HepG2 (cell line): ENCODE measurements at regions not wholly inside any gene's neighbourhood (a gene's known extent, or its start where the extent isn't known, plus 50 kb on each side); places are given as distances from the start of the nearest gene placed in this dataset.

Experiments
- ATAC-seq: fragments of 200-7000 bp; cut with Tn5 transposase; 3 replicates; pipeline ENCODE4 v1.9.1; 2020; ENCODE audit warnings: mild to moderate bottlenecking, moderate library complexity
- BruUV-seq: library from RNA; stranded (reverse); fragments of 400-500 nt; replicated peaks from 2 replicates; lab custom pipeline; 2021; lab: Mats Ljungman, UMichigan
- CTCF ChIA-PET: fragments of 300-600 bp; formaldehyde crosslinking; extraction: SDS; loops from one replicate; lab custom pipeline; 2021; ENCODE audit warnings: low total read pairs, inconsistent platforms, low intra/inter-chr PET ratio; lab: Yijun Ruan, JAX
- POLR2A ChIA-PET: fragments of 350-600 bp; sonication (Branson Sonifier 250); formaldehyde crosslinking; loops from one replicate; lab custom pipeline; 2020; ENCODE audit warnings: antibody characterized with exemption, inconsistent platforms; lab: Yijun Ruan, JAX
- DNase-seq: peaks from one replicate; pipeline ENCODE4 v3.0.0-alpha.2; 2015; ENCODE audit warnings: low spot score
- FAIRE-seq: peaks from 3 replicates; lab custom pipeline; 2011; peaks lifted over from hg19 to GRCh38; lab: Jason Lieb, UNC
- H2AFZ ChIP-seq: one replicate; pipeline ENCODE4 v1.6.1; 2011; ENCODE audit warnings: low read length, inconsistent platforms
- H3K27ac ChIP-seq: fragments of 300-600 bp; 3 replicates; pipeline ENCODE4 v1.8.0; 2011; ENCODE audit warnings: mixed run types, mild to moderate bottlenecking, mixed read lengths, low read length, inconsistent platforms; ENCODE audit not compliant: insufficient read depth; ENCODE audit errors: extremely low read length
- H3K27me3 ChIP-seq, 2 experiments: fragments of 200-600 bp in 1 of 2; 2 replicates in 1 of 2; 3 replicates in 1 of 2; pipeline versions ENCODE4 v1.6.0 to v1.8.0; 2011; ENCODE audit warnings: low read length in 2 of 2, mild to moderate bottlenecking in 2 of 2, moderate library complexity in 2 of 2, inconsistent platforms in 1 of 2; ENCODE audit not compliant: insufficient read depth in 2 of 2, control insufficient read depth in 1 of 2
- H3K36me3 ChIP-seq, 2 experiments: fragments of 200-600 bp in 1 of 2; replicated peaks in 1 of 2; 2 replicates in 1 of 2; 3 replicates in 1 of 2; pipeline versions ENCODE4 v1.5.1 to v1.8.0; 2011; ENCODE audit warnings: low read length in 2 of 2, inconsistent platforms in 1 of 2; ENCODE audit not compliant: insufficient read depth in 2 of 2, control insufficient read depth in 1 of 2
- H3K4me1 ChIP-seq: 2 replicates; pipeline ENCODE4 v1.5.1; 2012; ENCODE audit warnings: low read length, inconsistent platforms; ENCODE audit not compliant: insufficient read depth
- H3K4me2 ChIP-seq: 2 replicates; pipeline ENCODE4 v1.6.0; 2011; ENCODE audit warnings: low read depth, low read length, inconsistent platforms
- H3K4me3 ChIP-seq, 3 experiments: fragments of 200-600 bp in 1 of 3; sonication (generic), shearing (Covaris generic) in 1 of 3; replicated peaks in 1 of 3; 2 replicates each; pipeline ENCODE4 v1.5.1; 2011 to 2016; ENCODE audit warnings: low read length in 3 of 3, inconsistent platforms in 2 of 3, low read depth in 2 of 3, mild to moderate bottlenecking in 2 of 3, control low read depth in 1 of 3, mixed read lengths in 1 of 3; ENCODE audit not compliant: insufficient read depth in 1 of 3
- H3K79me2 ChIP-seq: one replicate; pipeline ENCODE4 v1.6.1; 2011; ENCODE audit warnings: low read length, inconsistent platforms; ENCODE audit not compliant: insufficient read depth
- H3K9ac ChIP-seq: 2 replicates; pipeline ENCODE4 v1.6.0; 2011; ENCODE audit warnings: mild to moderate bottlenecking, low read depth, low read length, inconsistent platforms; ENCODE audit not compliant: insufficient read depth
- H3K9me3 ChIP-seq: 2 replicates; pipeline ENCODE4 v1.5.1; 2012; ENCODE audit warnings: mild to moderate bottlenecking, low read length
- H4K20me1 ChIP-seq: 2 replicates; pipeline ENCODE4 v1.6.0; 2011; ENCODE audit warnings: inconsistent platforms, mild to moderate bottlenecking, low read length, moderate library complexity; ENCODE audit not compliant: insufficient read depth
- ATF1 ChIP-seq: IDR thresholded peaks from 2 replicates; pipeline ENCODE4 v1.6.1; 2016; ENCODE audit warnings: mild to moderate bottlenecking, control low read depth
- GABPB1 ChIP-seq: IDR thresholded peaks from 2 replicates; pipeline ENCODE4 v1.6.1; 2016; ENCODE audit warnings: mild to moderate bottlenecking, missing genetic modification reagents, moderate library complexity, missing compliant biosample characterization
- KDM6A ChIP-seq: IDR thresholded peaks from 2 replicates; pipeline ENCODE4 v1.6.1; 2016; ENCODE audit warnings: low read depth
- NFIB ChIP-seq: sonication (generic); formaldehyde crosslinking; IDR thresholded peaks from 2 replicates; pipeline ENCODE4 v1.9.0; 2021; ENCODE audit warnings: missing genetic modification reagents, mild to moderate bottlenecking, borderline replicate concordance
- ZNF550 ChIP-seq: sonication (generic); formaldehyde crosslinking; IDR thresholded peaks from 2 replicates; pipeline ENCODE4 v1.4.0; 2020; ENCODE audit warnings: mild to moderate bottlenecking, missing genetic modification reagents, borderline replicate concordance
- WGBS: methylation state at CpG from one replicate; pipeline ENCODE4 v1.1.6; 2017; ENCODE audit warnings: low lambda C conversion rate; 5-methylcytosine and 5-hydroxymethylcytosine counted together
- in situ Hi-C: cut with HindIII; loops from 2 replicates; pipeline ENCODE4 v1.10.0; 2017; ENCODE audit warnings: low pct_unique_long_range_greater_than_20kb; ENCODE audit not compliant: extremely low pct_ligation_motif_present
- intact Hi-C: fragments of 100-400 bp; cut with micrococcal nuclease; formaldehyde crosslinking; loops from one replicate; pipeline ENCODE4 v1.10.0; 2022; ENCODE audit not compliant: unreplicated experiment
- TF ChIP-seq, protein P1 (sequence below): sonication (generic); formaldehyde crosslinking; IDR thresholded peaks from 2 replicates; pipeline ENCODE4 v1.4.0; 2020; ENCODE audit warnings: missing genetic modification reagents
- TF ChIP-seq, protein P2 (sequence below): sonication (generic); formaldehyde crosslinking; IDR thresholded peaks from 2 replicates; pipeline ENCODE4 v1.4.0; 2020; ENCODE audit warnings: missing genetic modification reagents, low read depth, mild to moderate bottlenecking, borderline replicate concordance
- TF ChIP-seq, protein P3 (sequence below): sonication (generic); formaldehyde crosslinking; IDR thresholded peaks from 2 replicates; pipeline ENCODE4 v1.4.0; 2020; ENCODE audit warnings: missing genetic modification reagents

DNA sequence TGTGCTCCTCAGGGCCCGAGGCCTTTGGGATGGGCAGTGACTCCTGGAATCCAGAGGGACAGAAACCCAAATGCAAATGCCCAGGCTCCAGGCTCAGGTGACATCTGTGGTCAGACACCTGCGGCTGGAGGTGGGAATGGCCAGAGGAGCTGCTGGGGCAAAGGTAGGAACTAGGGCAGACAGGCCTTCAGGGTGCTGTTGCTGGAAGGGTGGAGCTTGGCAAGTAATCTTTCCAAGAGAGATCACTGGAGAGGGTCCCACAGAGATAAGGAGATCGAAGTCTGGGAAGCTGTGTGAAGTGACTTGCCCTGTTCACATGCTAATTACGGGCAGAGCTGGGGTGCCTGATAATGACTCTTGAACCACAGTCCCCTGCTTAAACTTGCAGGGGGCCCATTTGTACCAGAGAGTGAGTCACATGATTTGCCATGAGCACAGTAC is 82.4 kb downstream of the ACAA2 start:
- Histone ChIP-seq H3K36me3 (no peaks in the 10 kb centered on the region), H2AFZ (no peak overlapping the region), H3K4me2 (peak overlapping the region; percentile 50), H3K4me1 (peaks cover 46% of the 10 kb centered on the region), H3K9ac (no peak overlapping the region), H3K9me3 (no peaks in the 10 kb centered on the region), H3K27me3 (no peaks in the 10 kb centered on the region), H3K4me3 (peak overlapping the region in 1 of 3 experiments; percentile 12; a peak in 1 of 6 replicates), H3K27ac (no peak overlapping the region), H3K79me2 (no peaks in the 10 kb centered on the region), H4K20me1 (no peaks in the 10 kb centered on the region)
- DNase-seq (no peak), ATAC-seq (peak; percentile 14; the same call in 2 of the 3 replicates), FAIRE-seq (no peak)
- ChIA-PET CTCF (no interaction called here), POLR2A (interaction anchor here (0.9 kb wide), 1 partner anchor 83 kb away, joined by 3 read pairs; the partner anchor contains the start of gene ACAA2)
- intact Hi-C loops: loop anchor here (2.0 to 10.0 kb wide), 2 partner anchors 170 to 216 kb away; no protein-coding TSS in a partner anchor
- 0% methylated on average over 3 of the region's 4 CpGs for WGBS
- in situ Hi-C loops: no loop called here
- no TSS peak for BruUV-seq
- TF ChIP-seq KDM6A (no peak), ATF1 (no peak), GABPB1 (no peak), NFIB (no peak), ZNF550 (CRISPR knock-in tag) (no peak)
- TF ChIP-seq, protein P1, sequence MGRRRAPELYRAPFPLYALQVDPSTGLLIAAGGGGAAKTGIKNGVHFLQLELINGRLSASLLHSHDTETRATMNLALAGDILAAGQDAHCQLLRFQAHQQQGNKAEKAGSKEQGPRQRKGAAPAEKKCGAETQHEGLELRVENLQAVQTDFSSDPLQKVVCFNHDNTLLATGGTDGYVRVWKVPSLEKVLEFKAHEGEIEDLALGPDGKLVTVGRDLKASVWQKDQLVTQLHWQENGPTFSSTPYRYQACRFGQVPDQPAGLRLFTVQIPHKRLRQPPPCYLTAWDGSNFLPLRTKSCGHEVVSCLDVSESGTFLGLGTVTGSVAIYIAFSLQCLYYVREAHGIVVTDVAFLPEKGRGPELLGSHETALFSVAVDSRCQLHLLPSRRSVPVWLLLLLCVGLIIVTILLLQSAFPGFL: no peak
- TF ChIP-seq, protein P2, sequence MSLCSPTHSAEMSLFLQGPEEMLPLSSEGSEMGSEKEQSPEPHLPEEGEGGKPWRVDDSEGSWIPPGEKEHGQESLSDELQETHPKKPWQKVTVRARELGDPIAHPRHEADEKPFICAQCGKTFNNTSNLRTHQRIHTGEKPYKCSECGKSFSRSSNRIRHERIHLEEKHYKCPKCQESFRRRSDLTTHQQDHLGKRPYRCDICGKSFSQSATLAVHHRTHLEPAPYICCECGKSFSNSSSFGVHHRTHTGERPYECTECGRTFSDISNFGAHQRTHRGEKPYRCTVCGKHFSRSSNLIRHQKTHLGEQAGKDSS (CRISPR knock-in tag): no peak
- TF ChIP-seq, protein P3, sequence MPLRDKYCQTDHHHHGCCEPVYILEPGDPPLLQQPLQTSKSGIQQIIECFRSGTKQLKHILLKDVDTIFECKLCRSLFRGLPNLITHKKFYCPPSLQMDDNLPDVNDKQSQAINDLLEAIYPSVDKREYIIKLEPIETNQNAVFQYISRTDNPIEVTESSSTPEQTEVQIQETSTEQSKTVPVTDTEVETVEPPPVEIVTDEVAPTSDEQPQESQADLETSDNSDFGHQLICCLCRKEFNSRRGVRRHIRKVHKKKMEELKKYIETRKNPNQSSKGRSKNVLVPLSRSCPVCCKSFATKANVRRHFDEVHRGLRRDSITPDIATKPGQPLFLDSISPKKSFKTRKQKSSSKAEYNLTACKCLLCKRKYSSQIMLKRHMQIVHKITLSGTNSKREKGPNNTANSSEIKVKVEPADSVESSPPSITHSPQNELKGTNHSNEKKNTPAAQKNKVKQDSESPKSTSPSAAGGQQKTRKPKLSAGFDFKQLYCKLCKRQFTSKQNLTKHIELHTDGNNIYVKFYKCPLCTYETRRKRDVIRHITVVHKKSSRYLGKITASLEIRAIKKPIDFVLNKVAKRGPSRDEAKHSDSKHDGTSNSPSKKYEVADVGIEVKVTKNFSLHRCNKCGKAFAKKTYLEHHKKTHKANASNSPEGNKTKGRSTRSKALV (CRISPR knock-in tag): 0 out of 2 replicates have a peak, but pooled peaks have one; percentile 10
